ENCODE measurements at regions not wholly inside any gene's neighbourhood (a gene's known extent, or its start where the extent isn't known, plus 50 kb on each side); places are given as distances from the start of the nearest gene placed in this dataset.

DNA sequence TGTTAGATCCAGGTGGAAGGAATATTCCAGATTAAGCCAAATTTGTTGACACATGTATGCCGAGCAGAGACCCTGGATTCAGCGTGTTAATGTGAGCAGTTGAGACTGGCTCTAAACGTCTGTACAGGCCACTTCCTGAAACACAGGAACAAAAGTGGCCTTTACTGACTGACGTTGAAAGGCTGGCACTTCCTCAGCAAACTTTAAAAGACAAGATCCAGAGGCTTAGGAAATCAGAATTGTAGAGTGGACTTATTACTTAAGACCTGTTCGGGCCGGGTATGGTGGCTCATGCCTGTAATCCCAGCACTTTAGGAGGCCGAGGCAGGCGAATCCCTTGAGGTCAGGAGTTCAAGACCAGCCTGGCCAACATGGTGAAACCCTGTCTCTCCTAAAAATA is 125.7 kb upstream of the ARID1B start:
- Histone ChIP-seq H3K36me3 (ENCODE audit: control insufficient read depth, insufficient read depth, low read length) (no peaks in the 10 kb centered on the region), H3K4me3 (ENCODE audit: low read depth, low read length) (no peak overlapping the region), H3K27me3 (ENCODE audit: control insufficient read depth, insufficient read depth, low read length) (no peaks in the 10 kb centered on the region)
- FAIRE-seq (no peak), DNase-seq (ENCODE audit: low read depth) (no peak)
- TF ChIP-seq, protein P1, sequence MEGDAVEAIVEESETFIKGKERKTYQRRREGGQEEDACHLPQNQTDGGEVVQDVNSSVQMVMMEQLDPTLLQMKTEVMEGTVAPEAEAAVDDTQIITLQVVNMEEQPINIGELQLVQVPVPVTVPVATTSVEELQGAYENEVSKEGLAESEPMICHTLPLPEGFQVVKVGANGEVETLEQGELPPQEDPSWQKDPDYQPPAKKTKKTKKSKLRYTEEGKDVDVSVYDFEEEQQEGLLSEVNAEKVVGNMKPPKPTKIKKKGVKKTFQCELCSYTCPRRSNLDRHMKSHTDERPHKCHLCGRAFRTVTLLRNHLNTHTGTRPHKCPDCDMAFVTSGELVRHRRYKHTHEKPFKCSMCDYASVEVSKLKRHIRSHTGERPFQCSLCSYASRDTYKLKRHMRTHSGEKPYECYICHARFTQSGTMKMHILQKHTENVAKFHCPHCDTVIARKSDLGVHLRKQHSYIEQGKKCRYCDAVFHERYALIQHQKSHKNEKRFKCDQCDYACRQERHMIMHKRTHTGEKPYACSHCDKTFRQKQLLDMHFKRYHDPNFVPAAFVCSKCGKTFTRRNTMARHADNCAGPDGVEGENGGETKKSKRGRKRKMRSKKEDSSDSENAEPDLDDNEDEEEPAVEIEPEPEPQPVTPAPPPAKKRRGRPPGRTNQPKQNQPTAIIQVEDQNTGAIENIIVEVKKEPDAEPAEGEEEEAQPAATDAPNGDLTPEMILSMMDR (IDR thresholded peaks at IDR 0.05; ENCODE audit: insufficient read depth, low read length, severe bottlenecking) = no peak

DNA sequence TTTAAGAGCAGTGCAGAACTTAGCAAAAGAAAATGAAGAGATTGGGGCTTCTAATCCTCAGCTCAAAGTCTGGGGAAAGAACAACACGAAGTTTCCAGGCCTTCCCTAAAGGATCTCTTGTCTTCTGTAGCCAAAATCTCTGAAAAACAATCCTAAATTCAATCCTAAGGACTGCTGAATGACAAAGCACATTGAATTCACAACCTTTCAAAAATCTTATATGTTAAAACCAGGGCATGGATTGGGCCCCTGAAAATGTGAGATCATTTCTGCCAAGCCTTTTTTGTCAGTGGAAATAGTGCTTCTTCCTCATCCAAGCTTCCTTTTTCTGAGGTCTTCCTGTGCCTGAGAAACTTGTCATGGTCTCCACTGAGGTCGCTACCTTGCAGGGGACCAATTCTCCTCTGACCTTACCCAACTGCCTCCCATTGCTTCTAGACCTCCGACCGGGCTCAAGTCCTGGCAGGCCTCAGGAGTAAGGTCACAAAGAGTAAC is 126.2 kb upstream of the ARID1B start:
- no peak for DNase-seq (ENCODE audit: low read depth)
- H3K4me3 ChIP-seq (ENCODE audit: low read depth, low read length) = no peak overlapping the region
- FAIRE-seq = no peak
- H3K36me3 ChIP-seq (ENCODE audit: control insufficient read depth, insufficient read depth, low read length) = no peaks in the 10 kb centered on the region
- TF ChIP-seq, protein P1 (IDR thresholded peaks at IDR 0.05; ENCODE audit: insufficient read depth, low read length, severe bottlenecking) = no peak
- no peaks in the 10 kb centered on the region for H3K27me3 ChIP-seq (ENCODE audit: control insufficient read depth, insufficient read depth, low read length)

DNA sequence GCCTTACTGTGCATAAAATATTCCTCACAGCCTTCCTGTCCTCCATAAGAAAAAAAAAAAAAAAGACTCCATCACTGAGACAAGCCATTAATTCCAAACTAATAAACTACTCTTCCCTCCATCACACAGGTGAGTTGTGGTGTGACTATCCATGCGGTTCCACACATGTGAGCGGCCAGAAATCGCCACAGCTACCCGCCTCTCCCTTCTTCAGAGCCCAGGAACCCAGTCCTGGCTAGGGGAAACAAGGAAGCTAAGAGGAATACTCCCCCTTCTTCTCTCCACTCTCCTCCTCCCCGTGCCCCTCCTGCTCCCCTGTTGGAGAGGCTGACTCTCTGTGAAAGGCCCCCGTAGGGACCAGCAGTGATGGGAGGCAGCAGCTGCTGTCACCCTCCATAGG is 128.6 kb upstream of the ARID1B start:
- TF ChIP-seq, protein P1 (IDR thresholded peaks at IDR 0.05; ENCODE audit: insufficient read depth, low read length, severe bottlenecking) = no peak
- Histone ChIP-seq H3K4me3 (ENCODE audit: low read depth, low read length) (no peak overlapping the region), H3K36me3 (ENCODE audit: control insufficient read depth, insufficient read depth, low read length) (no peaks in the 10 kb centered on the region), H3K27me3 (ENCODE audit: control insufficient read depth, insufficient read depth, low read length) (no peaks in the 10 kb centered on the region)
- DNase-seq (ENCODE audit: low read depth) = no peak
- FAIRE-seq = no peak

DNA sequence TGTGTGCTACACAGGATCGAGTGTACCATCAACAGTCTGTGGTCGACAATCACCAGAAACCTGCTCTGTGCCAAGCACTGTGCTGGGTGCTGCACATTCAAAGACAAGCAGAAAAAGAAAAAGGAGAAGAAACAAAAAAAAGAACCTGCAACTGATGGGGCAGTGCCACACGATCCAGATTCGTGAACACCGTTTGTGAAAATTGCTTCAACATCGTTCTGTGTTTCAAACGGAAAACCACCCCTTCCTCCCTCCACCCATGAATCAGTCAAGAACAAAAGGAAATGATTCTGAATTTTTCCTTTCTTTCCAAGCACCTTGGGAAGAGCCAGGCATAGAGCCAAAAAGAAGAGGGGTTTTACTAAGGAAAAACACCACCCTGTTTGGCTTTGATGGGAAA is 129.2 kb upstream of the ARID1B start:
- H3K36me3 ChIP-seq (ENCODE audit: control insufficient read depth, insufficient read depth, low read length) = no peaks in the 10 kb centered on the region
- no peak for DNase-seq (ENCODE audit: low read depth)
- no peaks in the 10 kb centered on the region for H3K27me3 ChIP-seq (ENCODE audit: control insufficient read depth, insufficient read depth, low read length)
- TF ChIP-seq, protein P1 (IDR thresholded peaks at IDR 0.05; ENCODE audit: insufficient read depth, low read length, severe bottlenecking) = no peak
- H3K4me3 ChIP-seq (ENCODE audit: low read depth, low read length) = no peak overlapping the region
- FAIRE-seq = no peak

DNA sequence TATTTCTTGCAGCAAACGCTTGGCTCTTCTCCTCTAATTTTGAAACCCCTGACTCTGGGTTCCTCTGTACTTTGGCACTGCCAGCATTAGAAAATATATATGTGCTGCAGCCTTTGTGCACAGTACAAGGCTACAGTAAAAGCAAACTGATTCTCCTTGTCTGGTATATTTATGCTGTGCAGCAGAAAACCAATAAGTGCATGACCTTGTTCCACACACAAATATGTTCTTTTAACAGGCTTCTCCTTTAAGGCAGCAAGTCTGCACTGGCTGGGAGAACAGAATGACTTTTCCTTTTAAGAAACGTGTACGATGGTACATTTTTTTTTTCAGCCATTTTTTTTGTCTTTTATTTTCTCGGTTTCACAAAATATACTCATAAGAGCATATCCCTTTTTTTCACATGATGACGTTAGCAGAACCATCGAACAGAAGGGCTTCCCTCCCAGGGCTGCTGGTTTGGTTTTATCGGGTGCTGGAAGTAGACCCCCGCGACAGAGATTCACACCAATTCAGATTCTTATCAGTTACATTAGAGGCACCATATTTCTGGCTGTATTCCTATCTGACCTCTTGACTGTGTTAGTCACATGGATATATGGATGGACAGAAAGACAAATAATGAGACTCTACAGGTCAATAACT is 129.9 kb upstream of the ARID1B start:
- no peak for FAIRE-seq
- no peak for DNase-seq (ENCODE audit: low read depth)
- H3K4me3 ChIP-seq (ENCODE audit: low read depth, low read length) = no peak overlapping the region
- no peaks in the 10 kb centered on the region for H3K36me3 ChIP-seq (ENCODE audit: control insufficient read depth, insufficient read depth, low read length)
- H3K27me3 ChIP-seq (ENCODE audit: control insufficient read depth, insufficient read depth, low read length) = no peaks in the 10 kb centered on the region
- TF ChIP-seq, protein P1 (IDR thresholded peaks at IDR 0.05; ENCODE audit: insufficient read depth, low read length, severe bottlenecking) = no peak

DNA sequence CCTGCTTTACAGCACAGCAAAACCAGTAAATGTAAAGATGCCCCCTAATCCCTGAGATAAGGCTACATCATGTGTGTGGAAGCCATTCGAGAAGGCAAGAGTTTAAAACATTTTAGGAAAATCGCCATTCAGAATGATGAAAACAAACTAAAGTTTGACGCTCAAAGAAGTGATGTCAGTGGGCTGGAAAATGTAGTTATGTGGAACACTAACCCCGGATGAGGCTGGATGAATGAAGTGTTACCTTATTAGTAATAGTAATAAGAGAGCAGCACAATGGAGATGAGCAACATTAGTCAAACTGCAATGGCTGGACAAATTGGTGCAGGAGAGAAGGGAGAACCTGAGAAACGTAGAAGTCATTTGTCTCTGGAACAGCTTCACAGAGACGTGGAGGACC is 130.7 kb upstream of the ARID1B start:
- TF ChIP-seq, protein P1 (IDR thresholded peaks at IDR 0.05; ENCODE audit: insufficient read depth, low read length, severe bottlenecking) = no peak
- H3K27me3 ChIP-seq (ENCODE audit: control insufficient read depth, insufficient read depth, low read length) = no peaks in the 10 kb centered on the region
- FAIRE-seq = no peak
- DNase-seq (ENCODE audit: low read depth) = no peak
- no peak overlapping the region for H3K4me3 ChIP-seq (ENCODE audit: low read depth, low read length)
- no peaks in the 10 kb centered on the region for H3K36me3 ChIP-seq (ENCODE audit: control insufficient read depth, insufficient read depth, low read length)
